GM19463 (cell line): ENCODE measurements at regions not wholly inside any gene's neighbourhood (a gene's known extent, or its start where the extent isn't known, plus 50 kb on each side); places are given as distances from the start of the nearest gene placed in this dataset.

Source experiments
- ATAC-seq: cut with Tn5 transposase; IDR thresholded peaks from one replicate; pipeline ENCODE4 v1.9.1; 2021; ENCODE audit warnings: mild to moderate bottlenecking, moderate library complexity; ENCODE audit not compliant: unreplicated experiment

DNA sequence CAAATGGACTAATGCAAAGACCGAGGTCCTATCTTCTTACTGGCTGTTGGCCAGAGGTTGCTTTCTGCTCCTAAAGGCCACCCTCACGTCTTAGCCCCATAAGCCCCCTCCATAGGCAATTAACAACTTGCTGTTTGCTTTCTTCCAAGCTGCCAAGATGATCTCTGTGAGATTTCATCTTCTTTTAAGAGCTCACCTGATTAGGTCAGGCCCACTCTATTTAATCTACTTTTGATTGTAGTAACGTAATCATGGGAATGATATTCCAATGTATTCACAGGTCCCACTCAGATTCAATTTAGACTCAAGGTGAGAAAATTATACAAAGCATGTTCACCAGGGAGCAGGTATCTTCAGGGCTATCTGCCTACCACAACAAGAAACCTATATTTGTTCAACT, 84.4 kb upstream of the RAD23B start:
- ATAC-seq: no peak

DNA sequence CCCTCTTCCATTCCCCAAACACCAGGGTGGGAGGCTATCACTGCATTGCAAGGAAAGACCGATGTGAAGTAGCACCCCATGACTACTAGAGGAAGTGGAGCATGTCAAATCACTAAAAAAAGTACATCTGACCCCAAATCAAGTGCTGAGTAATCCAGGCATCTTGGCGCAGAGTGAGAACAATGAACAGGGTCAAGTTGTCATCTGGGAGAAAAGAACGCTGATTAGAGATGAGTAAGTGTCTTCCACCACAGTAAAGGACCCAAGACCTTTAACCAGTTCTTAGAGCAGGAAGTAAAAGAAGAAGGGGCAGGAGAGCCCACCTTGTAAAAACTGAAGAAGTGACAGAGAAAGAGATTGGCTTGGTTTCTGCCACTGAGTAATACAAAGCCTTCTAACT, 75.0 kb upstream of the RAD23B start:
- no peak for ATAC-seq

DNA sequence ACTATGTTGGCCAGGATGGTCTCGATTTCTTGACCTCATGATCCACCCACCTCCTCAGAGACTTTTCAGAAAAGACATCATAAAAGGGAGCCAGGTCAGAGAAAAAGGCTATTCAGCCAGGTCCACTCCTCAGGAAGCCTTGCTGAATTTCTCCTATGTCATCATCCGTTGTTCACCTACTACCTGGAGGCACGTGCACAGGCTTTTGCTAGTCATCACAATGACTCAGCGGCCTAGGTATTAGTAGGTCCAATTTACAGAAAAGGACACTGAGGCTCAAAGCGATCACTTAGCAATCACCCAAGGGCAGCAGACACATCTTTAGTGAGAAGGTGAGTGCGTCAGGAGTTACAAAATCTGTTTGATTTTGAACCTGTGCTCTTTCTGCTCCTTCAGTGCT, 72.3 kb upstream of the RAD23B start:
- ATAC-seq: no peak

DNA sequence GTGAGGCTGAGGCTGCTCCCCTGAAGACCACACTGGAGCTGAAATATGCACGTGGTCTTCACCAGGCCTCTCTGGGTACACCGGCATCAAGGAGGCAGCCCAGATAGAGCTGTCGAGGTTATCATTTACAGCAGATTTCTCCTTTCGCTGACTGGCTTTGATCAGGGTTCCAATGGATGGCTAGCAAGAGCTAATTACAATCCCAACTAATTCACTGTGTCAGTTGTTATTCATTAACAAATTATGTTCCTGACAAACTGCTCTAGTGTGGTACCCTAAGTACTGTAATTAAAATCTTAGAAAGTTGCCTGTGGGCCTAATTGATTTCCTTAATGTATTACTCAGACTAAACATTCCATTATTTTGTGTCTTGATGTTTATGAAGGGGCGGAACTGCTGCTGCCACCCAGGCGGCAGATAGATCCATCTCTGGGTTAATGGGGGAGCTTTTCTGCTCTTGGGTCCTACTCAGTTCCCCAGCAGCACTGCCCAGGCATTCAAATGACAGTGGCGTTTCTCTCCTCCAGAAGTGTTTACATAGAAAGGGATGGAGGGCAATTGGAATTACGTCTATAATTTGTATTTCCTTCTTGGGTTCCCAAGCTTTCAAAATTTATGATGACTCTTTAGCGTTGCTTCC, 71.7 kb upstream of the RAD23B start:
- no peak for ATAC-seq

DNA sequence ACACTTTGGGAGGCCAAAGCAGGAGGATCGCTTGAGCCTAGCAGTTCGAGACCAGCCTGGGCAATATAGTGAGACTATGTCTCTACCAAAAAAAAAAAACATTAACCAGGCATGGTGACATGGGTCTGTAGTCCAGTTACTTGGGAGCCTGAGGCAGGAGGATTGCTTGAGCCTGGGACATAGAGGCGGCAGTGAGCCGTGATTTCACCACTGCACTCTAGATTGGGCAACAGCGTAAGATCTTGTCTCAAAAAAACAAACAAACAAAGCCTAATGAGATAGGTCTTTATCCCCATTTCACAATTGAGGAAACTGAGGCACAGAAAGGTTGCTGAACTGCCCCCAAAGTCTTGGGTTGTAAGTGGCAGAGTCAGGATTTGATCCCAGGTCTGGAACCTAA, 70.5 kb upstream of the RAD23B start:
- no peak for ATAC-seq

DNA sequence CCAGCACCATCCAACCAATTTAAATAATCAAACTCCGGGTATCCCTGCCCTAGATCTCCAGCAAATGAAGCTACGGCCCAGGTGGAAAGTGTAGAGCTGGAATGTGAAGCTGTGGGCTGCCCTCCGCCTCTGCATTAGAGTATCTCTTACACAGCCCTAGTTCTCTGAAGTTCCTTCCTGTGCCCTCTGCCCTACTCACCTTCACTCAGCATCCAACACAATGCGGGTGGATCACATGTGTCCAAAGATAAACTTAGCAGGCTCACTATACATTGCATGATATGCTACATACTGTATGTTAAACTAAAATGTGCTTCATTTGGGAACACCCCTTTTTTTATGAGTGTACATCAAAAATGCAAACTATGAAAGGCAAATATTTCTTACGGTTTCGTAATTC, 70.0 kb upstream of the RAD23B start:
- no peak for ATAC-seq

DNA sequence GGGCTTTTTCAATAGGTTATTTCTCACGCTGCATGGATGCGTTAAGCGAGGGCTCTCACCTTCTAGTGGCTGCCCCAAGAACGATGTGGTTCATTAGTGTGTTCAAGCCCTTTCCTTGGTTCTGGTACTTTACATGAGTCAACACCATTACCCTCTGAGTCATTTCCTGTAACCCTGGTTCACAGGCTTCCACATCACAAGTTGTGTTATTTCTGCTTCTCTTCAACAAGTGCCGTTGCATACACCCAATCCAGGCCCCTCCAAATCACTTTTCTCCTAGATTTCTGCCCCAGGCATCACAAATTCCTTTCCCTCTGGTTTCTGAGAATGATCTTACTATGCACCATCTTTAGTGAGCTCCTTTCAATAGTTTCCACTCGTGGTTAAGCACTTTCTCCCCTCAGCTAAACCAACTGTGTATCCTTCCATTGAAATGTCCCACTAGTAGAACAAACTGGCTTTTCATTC, 69.5 kb upstream of the RAD23B start:
- ATAC-seq: peak; percentile 91

DNA sequence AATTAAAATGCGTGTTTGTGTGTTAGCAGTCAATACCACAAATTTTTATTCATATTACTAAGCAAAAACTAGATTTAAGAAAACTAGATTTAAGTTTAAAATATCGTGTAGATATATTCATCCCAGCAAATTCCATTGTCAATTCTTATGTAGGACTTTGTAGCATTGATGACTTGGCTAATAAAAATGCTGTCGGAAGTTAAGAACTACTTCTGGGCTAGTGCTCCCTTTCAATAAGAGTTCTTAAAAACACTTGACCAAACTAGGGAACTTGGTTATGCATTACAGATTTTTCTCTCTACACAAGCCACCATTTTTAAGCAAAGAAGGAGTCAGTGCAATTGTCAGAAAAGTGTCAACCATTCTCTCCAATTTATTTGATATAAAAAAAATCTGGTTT, 68.7 kb upstream of the RAD23B start:
- no peak for ATAC-seq

DNA sequence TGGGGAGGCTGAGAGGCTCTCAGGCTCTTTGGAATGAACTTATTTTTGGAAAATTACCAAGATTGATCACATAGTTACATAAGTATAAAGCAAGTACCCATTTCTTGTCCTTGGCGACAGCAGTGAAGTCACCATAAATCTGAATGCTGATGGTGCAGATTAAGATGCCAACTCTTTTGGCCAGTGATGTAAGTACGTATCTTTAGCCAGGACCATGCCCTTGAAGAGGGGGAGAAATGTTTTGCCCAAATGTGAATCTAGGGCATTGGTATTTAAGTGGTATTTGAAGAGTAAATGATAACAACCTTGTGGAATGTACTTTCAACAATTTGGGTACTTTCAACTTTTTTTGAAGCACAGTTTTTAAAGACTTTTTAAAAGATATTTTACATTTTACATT, 68.2 kb upstream of the RAD23B start:
- no peak for ATAC-seq

DNA sequence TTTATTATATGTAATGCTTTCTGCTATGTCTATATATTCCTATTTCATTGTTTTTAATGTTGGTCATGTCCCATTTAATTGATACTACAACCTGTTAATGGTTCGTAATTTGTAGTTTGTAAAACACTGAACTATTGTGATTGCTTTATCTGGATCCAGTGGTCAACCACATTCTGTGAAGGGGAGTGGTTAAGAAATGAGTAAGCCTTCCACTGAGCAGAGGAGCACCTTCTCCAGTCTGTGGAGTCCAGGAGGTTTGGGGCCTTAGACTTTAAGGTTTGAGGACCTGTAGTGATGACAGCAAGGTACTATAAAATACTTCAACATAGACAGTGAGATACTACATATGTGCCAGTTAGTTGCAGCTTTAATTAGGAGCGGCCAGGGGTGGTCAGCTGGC, 67.7 kb upstream of the RAD23B start:
- no peak for ATAC-seq

DNA sequence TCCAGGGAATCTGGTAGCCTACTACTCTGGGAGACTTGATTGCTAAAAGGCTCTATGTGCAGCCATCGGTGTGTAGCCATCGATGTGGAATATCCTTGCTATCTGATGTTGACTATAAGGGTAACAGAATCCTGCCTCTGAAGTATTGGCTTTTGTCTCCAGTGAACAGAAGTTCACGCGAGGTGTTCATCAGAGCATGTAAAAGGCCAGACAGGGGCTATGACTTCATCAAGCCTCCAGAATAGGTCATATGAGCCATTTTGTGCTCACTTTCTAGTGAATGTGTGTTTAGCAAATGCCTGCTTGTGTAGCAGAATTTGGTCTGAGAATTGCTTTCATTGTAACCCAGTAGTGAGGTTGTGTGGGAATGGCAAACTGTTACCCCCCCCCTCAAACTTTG, 66.8 kb upstream of the RAD23B start:
- no peak for ATAC-seq

DNA sequence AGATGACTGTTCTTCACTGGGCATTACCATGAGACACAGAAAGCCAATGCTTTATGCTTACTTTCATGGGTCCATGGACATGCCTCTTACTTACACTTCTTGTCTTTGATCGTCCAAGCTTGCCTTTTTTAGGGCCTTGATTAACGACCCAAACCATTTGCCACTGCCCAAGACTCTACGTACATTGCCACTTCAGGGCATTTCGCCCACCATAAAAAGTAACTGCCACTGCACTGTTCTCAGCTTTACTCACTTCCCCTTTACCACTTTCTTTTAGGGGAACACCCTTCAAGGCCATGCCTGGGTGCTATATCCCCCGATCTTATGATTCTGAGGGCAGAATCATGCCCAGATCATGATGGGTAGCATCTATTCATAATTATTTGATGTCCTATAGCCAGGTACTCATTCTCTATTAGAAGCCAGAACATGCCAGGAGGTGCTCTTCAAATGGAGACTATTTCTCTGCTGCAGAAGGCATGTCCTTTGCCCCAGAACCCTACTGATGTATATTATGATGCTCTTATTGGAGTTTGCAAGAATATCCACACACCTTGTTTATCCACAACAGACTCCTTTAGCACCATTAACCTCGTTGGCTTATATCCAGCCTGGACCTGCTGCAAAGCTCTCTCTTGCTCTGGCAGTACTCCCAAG, 64.1 kb upstream of the RAD23B start:
- peak; percentile 79 for ATAC-seq

DNA sequence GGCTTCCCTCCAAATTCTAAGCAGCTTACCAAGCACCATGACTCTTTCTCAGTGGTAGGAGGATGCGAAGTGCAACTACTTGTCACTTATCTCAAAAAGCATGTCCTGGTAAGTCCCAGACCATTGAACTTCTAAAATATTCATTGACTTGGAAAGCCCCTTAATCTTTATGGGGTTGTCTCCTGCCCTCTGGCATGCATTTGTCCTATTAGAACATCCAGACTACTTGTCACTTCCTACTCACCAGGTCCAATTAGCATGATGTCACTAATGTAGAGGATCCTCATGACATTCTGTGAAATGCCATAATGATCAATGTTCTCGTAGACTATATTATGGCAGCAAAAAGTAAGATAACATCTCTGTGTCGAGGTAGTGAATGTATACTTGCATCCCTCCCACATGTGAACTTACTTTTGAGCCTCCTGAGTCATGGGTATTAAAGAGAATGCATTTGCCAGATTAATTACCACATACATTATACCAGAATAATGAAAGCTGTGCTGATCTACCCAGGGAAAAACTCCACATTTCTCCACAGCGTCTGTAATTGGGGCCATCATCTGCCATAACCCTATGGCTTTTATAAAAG, 63.5 kb upstream of the RAD23B start:
- peak; percentile 50 for ATAC-seq

DNA sequence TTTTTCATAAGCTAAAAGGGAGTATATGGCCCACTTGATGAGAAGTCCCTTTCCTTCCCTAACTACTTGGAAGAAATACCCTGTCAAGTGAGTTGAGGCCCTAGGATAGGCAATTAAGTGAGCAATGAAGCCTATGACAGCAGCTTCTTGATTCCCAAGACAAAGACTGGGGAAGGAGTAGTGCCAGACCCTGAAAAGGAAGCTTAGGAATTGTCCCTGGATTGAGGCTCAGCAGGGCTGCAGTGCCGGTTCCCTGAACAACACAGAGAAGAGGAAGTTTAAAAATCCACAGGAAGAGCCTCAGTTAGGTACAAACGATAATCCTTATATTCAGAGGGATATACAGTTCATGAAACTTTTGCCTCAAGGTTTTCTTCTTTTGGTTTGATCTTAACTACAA, 61.8 kb upstream of the RAD23B start:
- ATAC-seq: no peak

DNA sequence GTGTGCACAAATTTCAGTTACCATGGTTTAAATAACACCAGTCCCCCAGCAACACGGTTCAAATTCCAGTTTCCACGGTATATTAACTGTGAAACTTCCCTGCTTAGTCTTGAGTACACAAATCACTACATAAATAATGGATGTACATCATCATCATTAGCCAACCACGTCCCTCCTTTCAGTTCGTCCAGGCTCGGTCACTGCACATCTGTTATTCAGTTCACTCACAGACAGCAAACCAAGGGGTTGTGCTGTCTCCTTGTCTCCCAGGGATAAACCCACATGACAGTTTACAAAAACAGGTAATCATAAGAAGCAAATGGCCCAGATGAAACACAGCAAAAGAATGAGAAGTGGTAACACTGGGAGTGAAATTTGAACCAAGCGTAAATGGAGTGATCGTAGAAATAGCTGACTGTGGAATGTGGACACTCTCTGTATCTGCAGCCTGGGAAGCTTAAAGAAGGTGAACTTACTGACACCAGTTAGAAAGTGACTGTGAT, 61.0 kb upstream of the RAD23B start:
- ATAC-seq: no peak

DNA sequence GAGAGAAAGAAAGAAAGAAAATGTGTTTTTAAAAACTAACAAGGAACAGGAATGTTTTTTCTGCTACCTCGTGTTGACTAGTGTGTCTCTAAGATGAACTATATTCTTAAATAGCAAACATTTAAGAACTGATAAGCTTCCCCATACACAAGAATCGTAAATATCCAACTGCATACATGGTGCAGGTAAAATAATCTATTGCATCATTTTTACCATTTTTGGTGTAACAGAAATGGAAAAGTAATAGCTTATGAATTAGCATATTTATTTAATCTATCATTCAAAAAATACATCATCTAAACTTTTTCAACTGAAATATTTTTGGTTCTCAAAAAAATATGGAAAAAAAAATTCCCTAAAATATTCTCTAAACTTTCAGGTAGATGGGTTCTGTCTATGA, 59.7 kb upstream of the RAD23B start:
- no peak for ATAC-seq

DNA sequence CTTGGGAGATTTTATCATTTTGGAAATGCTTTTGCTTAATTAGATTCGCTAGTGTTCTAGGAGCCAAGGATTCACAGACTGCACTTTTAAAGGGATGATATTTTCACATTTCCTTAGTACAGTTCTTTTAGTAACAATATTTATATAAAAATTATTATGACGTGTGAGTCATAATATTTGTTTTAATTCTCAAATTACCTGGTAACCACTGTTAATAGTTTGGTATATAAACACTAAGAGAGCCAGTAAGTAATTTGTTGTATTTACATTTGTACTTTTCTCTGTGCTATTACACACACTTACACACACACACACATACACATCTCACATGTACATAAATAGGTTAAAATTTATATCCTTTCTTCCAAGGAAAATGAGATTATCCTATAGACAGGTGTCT, 58.8 kb upstream of the RAD23B start:
- ATAC-seq: no peak

DNA sequence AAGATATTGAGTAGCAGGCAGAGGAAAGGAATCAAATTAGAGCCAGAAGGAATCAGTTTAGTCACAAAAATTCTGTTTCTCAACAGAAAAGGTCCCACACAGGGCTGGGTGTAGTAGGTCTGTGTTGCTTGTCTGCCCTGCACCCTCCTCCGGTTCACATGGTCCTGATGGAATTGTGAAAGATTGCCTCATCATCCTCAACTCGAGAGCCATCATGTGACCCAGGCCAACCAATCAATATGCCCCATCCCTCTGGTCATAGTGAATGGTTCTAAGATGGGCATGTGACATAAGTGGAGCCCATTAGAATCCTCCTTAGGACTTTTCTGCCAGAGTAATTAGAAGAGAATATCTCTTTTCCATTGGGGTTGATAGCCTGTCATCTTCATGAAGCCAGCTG, 56.7 kb upstream of the RAD23B start:
- ATAC-seq: no peak

DNA sequence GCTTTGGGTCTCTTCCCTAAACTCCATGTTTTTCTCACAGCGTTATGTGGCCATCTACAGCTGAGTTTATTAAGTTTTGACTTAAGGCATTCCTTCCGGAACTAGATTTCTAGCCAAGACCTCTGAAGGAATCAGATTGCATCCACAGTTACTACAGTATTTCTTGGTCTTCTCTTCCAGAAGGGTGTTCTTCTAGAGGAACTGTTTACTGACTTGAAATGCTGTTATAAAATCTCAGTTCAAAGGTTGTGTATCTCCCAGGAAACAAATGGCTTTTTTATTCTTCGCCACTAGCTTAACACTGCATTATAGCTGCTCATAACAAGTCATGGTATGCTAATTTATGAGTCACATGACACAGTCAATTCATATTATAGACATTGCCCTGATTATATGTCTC, 55.3 kb upstream of the RAD23B start:
- no peak for ATAC-seq

DNA sequence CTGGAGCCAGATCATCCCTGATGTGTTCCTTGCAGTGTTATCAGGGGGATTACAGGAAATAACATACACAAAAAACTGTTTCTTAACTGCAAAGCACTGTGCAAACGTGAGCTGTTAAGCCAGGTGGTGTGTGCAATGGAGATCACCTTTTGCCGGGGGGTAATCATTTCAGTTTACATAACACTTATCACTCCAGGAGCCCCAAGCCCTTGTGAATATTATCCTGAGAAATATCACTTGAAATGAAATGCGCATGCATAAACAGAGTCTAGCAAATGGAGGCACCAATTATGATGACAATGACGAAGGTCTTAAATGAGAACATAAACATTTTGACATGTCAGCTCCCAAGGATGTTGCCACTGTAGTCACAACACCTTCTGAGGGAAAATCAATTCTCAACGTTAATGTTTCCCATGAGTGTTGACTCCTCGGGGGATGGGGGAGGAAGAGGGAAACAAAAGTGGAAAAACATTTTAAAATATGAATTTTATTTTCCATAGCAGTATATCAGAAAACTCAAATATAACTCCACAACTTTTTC, 54.5 kb upstream of the RAD23B start:
- no peak for ATAC-seq

DNA sequence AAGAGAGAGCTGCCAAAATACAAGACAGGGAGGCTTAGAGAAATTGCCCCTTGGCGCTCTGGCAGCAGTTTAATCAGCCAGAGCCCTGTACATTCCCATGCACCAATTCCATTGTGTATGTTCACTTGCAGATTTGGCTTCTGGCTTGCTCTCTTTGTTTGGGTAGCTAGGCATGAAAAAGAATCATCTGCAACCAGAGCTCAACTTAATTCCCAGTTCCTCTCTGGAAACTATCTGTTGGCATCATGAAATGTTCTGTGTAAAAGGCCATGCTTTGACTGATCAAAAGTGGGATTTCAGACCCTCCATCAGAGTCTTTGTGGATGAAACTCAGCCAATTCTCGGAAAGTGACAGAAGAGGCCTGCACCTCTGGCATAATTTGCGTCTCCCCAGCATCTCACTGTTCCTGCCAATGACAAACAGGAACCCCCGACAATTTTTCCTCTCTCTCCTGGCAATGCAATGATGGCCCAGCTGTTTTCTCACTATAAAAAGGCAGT, 53.8 kb upstream of the RAD23B start:
- ATAC-seq: no peak
